ENCODE measurements at regions not wholly inside any gene's neighbourhood (a gene's known extent, or its start where the extent isn't known, plus 50 kb on each side); places are given as distances from the start of the nearest gene placed in this dataset.

DNA sequence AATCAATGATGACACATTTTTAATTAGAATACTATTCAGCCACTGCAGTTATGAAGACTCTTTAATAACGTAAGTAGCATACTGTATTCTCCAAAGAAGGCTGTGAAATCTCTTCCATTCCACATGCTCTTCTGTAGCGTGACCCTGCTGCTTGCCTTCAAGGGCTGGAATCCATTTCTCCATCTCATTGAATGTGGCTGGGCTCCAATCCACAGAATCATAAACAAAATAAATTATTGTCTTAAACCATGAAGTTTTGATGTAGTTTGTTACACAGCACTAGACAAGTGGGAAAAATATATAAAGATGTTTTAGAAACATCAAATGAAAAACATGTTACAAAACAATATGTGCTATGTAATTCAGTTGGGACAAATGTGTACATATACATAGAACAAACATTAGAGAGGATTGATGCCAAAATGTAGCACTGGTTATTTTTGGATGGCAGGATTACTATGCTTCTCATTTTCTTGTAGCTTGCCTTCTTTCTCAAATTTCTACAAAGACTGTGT lies 410.8 kb upstream of the PODXL start:
- TF ChIP-seq FOS (IDR thresholded peaks at IDR 0.05; ENCODE audit: low read depth, low read length) = no peak
- TF ChIP-seq, protein P1, sequence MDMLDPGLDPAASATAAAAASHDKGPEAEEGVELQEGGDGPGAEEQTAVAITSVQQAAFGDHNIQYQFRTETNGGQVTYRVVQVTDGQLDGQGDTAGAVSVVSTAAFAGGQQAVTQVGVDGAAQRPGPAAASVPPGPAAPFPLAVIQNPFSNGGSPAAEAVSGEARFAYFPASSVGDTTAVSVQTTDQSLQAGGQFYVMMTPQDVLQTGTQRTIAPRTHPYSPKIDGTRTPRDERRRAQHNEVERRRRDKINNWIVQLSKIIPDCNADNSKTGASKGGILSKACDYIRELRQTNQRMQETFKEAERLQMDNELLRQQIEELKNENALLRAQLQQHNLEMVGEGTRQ (IDR thresholded peaks at IDR 0.05; ENCODE audit: low read depth, low read length) = no peak
- Histone ChIP-seq H4K91ac (ENCODE audit: insufficient read depth, low read depth, low read length) (no peak overlapping the region), H3K4me1 (ENCODE audit: control insufficient read depth, insufficient read depth, low read length) (no peaks in the 10 kb centered on the region), H3K79me1 (ENCODE audit: low read depth in 1 of 2, low read length in 2 of 2) (no peaks in the 10 kb centered on the region), H3K9me3 (ENCODE audit: control insufficient read depth, insufficient read depth, low read length) (no peaks in the 10 kb centered on the region), H3K14ac (replicated peaks; ENCODE audit: low read depth, low read length) (no peak overlapping the region), H3K9me1 (ENCODE audit: insufficient read depth, low read length) (no peaks in the 10 kb centered on the region), H3K18ac (ENCODE audit: low read depth, low read length) (no peak overlapping the region), H3K23ac (ENCODE audit: low read depth, low read length) (no peak overlapping the region), H3K4me2 (ENCODE audit: low read depth, low read length) (no peak overlapping the region), H4K5ac (ENCODE audit: low read depth, low read length) (no peak overlapping the region), H3K27me3 (ENCODE audit: control insufficient read depth, insufficient read depth, low read length) (no peaks in the 10 kb centered on the region), H3K56ac (ENCODE audit: extremely low read depth, insufficient read depth, low read length) (no peak overlapping the region), H2AK5ac (ENCODE audit: low read depth, low read length) (no peak overlapping the region), H3K4ac (ENCODE audit: low read depth, low read length) (no peak overlapping the region), H2AFZ (replicated peaks; ENCODE audit: low read length, poor library complexity) (no peak overlapping the region), H2BK20ac (ENCODE audit: low read depth, low read length) (no peak overlapping the region), H4K20me1 (ENCODE audit: insufficient read depth, low read length) (no peaks in the 10 kb centered on the region), H3K9ac (ENCODE audit: low read depth, low read length) (no peak overlapping the region), H3K4me3 (ENCODE audit: insufficient read depth, low read depth, low read length) (no peak overlapping the region), H2BK120ac (ENCODE audit: low read depth, low read length) (no peak overlapping the region), H2BK15ac (ENCODE audit: low read depth, low read length) (no peak overlapping the region), H3K36me3 (ENCODE audit: control insufficient read depth, insufficient read depth, low read length) (no peaks in the 10 kb centered on the region), H2AK9ac (replicated peaks; ENCODE audit: low read depth, low read length, poor library complexity) (no peak overlapping the region), H4K8ac (ENCODE audit: low read depth in 2 of 2, low read length in 2 of 2) (no peak overlapping the region), H2BK5ac (ENCODE audit: low read depth, low read length, poor library complexity, severe bottlenecking) (no peak overlapping the region), H3K27ac (ENCODE audit: insufficient read depth, low read length) (no peak overlapping the region)
- dilution Hi-C loops (cut with HindIII; ENCODE audit: low sequenced_read_pairs, unreplicated experiment) (no loop called here), in situ Hi-C loops (cut with MboI; ENCODE audit: low sequenced_read_pairs) (loop anchor here (25.0 kb wide), 1 partner anchor 620 kb away; the partner anchor contains the start of gene PLXNA4), intact Hi-C loops (cut with micrococcal nuclease) (no loop called here)
- DNase-seq (no peak), ATAC-seq (ENCODE audit: low read depth) (no peak)
- CTCF ChIA-PET = no interaction called here
- BruUV-seq (replicated peaks) = no TSS peak
- WGBS, 2 experiments (ENCODE audit: extremely low coverage in 2 of 2, insufficient read length in 1 of 2) = no CpG with 5 or more reads among the region's 2 CpGs
- POLR2A ChIA-PET (ENCODE audit: unreplicated experiment) = no interaction called here

Measured in IMR-90 (cell line).